ENCODE measurements at regions not wholly inside any gene's neighbourhood (a gene's known extent, or its start where the extent isn't known, plus 50 kb on each side); places are given as distances from the start of the nearest gene placed in this dataset.

DNA sequence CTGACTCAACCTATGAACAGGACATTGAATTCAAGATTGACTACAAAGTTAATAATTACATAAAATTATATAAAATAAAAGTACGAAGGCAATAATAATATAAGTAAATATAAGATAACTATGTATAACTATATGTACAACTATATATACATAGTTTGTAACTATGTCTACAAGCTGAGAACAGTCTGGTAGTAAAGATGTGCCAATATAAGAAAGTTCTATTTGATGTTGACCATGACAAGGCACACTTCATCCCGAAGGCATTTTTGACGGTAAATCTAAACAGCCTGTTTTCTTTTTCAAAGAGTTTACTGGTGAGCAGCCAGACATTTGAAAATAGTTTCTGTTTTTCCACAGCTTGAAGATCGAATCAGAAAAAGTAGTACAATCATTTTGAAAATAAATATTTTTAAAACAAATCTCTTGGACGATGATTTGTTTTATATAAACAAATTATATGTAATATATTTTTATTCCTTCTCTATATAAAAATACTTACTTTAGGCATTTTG, 112.9 kb downstream of the CEP44 start:
- Histone ChIP-seq H3K9me3 (no peaks in the 10 kb centered on the region), H3K4me3 (no peak overlapping the region), H3K36me3 (no peaks in the 10 kb centered on the region), H3K27ac (no peak overlapping the region), H3K27me3 (no peaks in the 10 kb centered on the region), H3K4me1 (no peaks in the 10 kb centered on the region)
- DNase-seq (ENCODE audit: extremely low spot score in 2 of 2): no peak
- no peak for TF ChIP-seq CTCF (IDR thresholded peaks at IDR 0.05)
- no peak for TF ChIP-seq POLR2AphosphoS5 (IDR thresholded peaks at IDR 0.05; ENCODE audit: insufficient read depth in 1 of 2, low read depth in 1 of 2)
- TF ChIP-seq POLR2A (IDR thresholded peaks at IDR 0.05): no peak
- intact Hi-C loops (cut with DNase I): no loop called here

GRCh38 chr4:174394915-174395314, 111.2 kb downstream of the CEP44 start:
- Histone ChIP-seq H3K9me3 (no peaks in the 10 kb centered on the region), H3K4me1 (no peaks in the 10 kb centered on the region), H3K27me3 (no peaks in the 10 kb centered on the region), H3K4me3 (no peak overlapping the region), H3K27ac (no peak overlapping the region), H3K36me3 (no peaks in the 10 kb centered on the region)
- DNase-seq (ENCODE audit: extremely low spot score in 2 of 2): no peak
- intact Hi-C loops (cut with DNase I): no loop called here
- peak in 1 of 2 donors; percentile 11 for TF ChIP-seq POLR2AphosphoS5 (IDR thresholded peaks at IDR 0.05; ENCODE audit: insufficient read depth in 1 of 2, low read depth in 1 of 2)
- TF ChIP-seq POLR2A (IDR thresholded peaks at IDR 0.05): no peak
- no peak for TF ChIP-seq CTCF (IDR thresholded peaks at IDR 0.05)

GRCh38 chr4:174389439-174389838, 105.7 kb downstream of the CEP44 start:
- H3K4me3 ChIP-seq: no peak overlapping the region
- no peak overlapping the region for H3K27ac ChIP-seq
- H3K4me1 ChIP-seq: peaks cover 5% of the 10 kb centered on the region
- no peaks in the 10 kb centered on the region for H3K9me3 ChIP-seq
- H3K36me3 ChIP-seq: no peaks in the 10 kb centered on the region
- TF ChIP-seq CTCF (IDR thresholded peaks at IDR 0.05): no peak
- no peak for TF ChIP-seq POLR2AphosphoS5 (IDR thresholded peaks at IDR 0.05; ENCODE audit: insufficient read depth in 1 of 2, low read depth in 1 of 2)
- TF ChIP-seq POLR2A (IDR thresholded peaks at IDR 0.05): no peak
- no peak for DNase-seq (ENCODE audit: extremely low spot score in 2 of 2)
- intact Hi-C loops (cut with DNase I): no loop called here
- no peaks in the 10 kb centered on the region for H3K27me3 ChIP-seq

- H3K4me1 ChIP-seq: peaks cover 5% of the 10 kb centered on the region
- no peak overlapping the region for H3K27ac ChIP-seq
- intact Hi-C loops (cut with DNase I): no loop called here
- H3K4me3 ChIP-seq: no peak overlapping the region
- TF ChIP-seq CTCF (IDR thresholded peaks at IDR 0.05): no peak
- no peak for TF ChIP-seq POLR2A (IDR thresholded peaks at IDR 0.05)
- no peak for TF ChIP-seq POLR2AphosphoS5 (IDR thresholded peaks at IDR 0.05; ENCODE audit: insufficient read depth in 1 of 2, low read depth in 1 of 2)
- H3K27me3 ChIP-seq: no peaks in the 10 kb centered on the region
- DNase-seq (ENCODE audit: extremely low spot score in 2 of 2): no peak
- no peaks in the 10 kb centered on the region for H3K36me3 ChIP-seq
- no peaks in the 10 kb centered on the region for H3K9me3 ChIP-seq
Observed at GRCh38 chr4:174388461-174389145, 104.9 kb downstream of the CEP44 start.

- no peaks in the 10 kb centered on the region for H3K36me3 ChIP-seq
- H3K27me3 ChIP-seq: no peaks in the 10 kb centered on the region
- TF ChIP-seq POLR2AphosphoS5 (IDR thresholded peaks at IDR 0.05; ENCODE audit: insufficient read depth in 1 of 2, low read depth in 1 of 2) (no peak), CTCF (IDR thresholded peaks at IDR 0.05) (no peak)
- intact Hi-C loops (cut with DNase I): no loop called here
- DNase-seq (ENCODE audit: extremely low spot score in 2 of 2): no peak
- no peak overlapping the region for H3K4me3 ChIP-seq
- H3K4me1 ChIP-seq: peaks cover 5% of the 10 kb centered on the region
- no peaks in the 10 kb centered on the region for H3K9me3 ChIP-seq
- H3K27ac ChIP-seq: no peak overlapping the region
Observed at GRCh38 chr4:174387721-174388120, 104.0 kb downstream of the CEP44 start.

Data from vagina (tissue), 2 donors.